CD8-positive, alpha-beta memory T cell (primary cell): ENCODE measurements at regions not wholly inside any gene's neighbourhood (a gene's known extent, or its start where the extent isn't known, plus 50 kb on each side); places are given as distances from the start of the nearest gene placed in this dataset.

Experiments used
- CTCF ChIA-PET: fragments of 350-600 bp; sonication (Branson Sonifier 250); formaldehyde crosslinking; loops from one replicate; lab custom pipeline; 2021; ENCODE audit warnings: antibody characterized with exemption; lab: Charles Lee
- POLR2A ChIA-PET: fragments of 350-600 bp; sonication (Branson Sonifier 250); formaldehyde crosslinking; loops from one replicate; lab custom pipeline; 2021; ENCODE audit warnings: antibody characterized with exemption; lab: Charles Lee
- DNase-seq, 5 donors: peaks; one replicate each; pipeline versions ENCODE4 v3.0.0 to v3.0.0-alpha.2; 2020 to 2022; ENCODE audit warnings: mixed read lengths in 1 of 5
- H3K27ac ChIP-seq: one replicate; pipeline ENCODE4 v1.7.0; 2013; ENCODE audit warnings: low read depth, mild to moderate bottlenecking, low read length, moderate library complexity
- H3K27me3 ChIP-seq: 2 replicates; pipeline ENCODE4 v1.7.0; 2013; ENCODE audit warnings: low read length, mild to moderate bottlenecking; ENCODE audit not compliant: insufficient read depth, poor library complexity, severe bottlenecking
- H3K36me3 ChIP-seq: 2 replicates; pipeline ENCODE4 v1.7.0; 2013; ENCODE audit warnings: mild to moderate bottlenecking, low read length, moderate library complexity; ENCODE audit not compliant: insufficient read depth
- H3K4me1 ChIP-seq: 2 replicates; pipeline ENCODE4 v1.7.0; 2013; ENCODE audit warnings: mild to moderate bottlenecking, low read length, moderate library complexity; ENCODE audit not compliant: insufficient read depth
- H3K4me3 ChIP-seq: 2 replicates; pipeline ENCODE4 v1.7.0; 2013; ENCODE audit warnings: mild to moderate bottlenecking, low read length
- H3K9me3 ChIP-seq: 2 replicates; pipeline ENCODE4 v1.7.0; 2013; ENCODE audit warnings: mild to moderate bottlenecking, low read length
- H3K27ac Mint-ChIP-seq, 8 donors: one replicate each; pipeline ENCODE4 v1.8.0; 2020 to 2021; ENCODE audit warnings: mixed read lengths in 8 of 8, mild to moderate bottlenecking in 6 of 8, inconsistent platforms in 3 of 8, moderate library complexity in 3 of 8
- H3K27me3 Mint-ChIP-seq, 2 donors: one replicate each; pipeline ENCODE4 v1.8.0; 2020 to 2021; ENCODE audit warnings: mixed read lengths in 2 of 2, mild to moderate bottlenecking in 1 of 2, moderate library complexity in 1 of 2
- H3K36me3 Mint-ChIP-seq, 3 donors: one replicate each; pipeline ENCODE4 v1.8.0; 2020 to 2021; ENCODE audit warnings: mixed read lengths in 3 of 3, inconsistent platforms in 1 of 3, mild to moderate bottlenecking in 1 of 3
- H3K4me1 Mint-ChIP-seq, 3 donors: one replicate each; pipeline ENCODE4 v1.8.0; 2020 to 2021; ENCODE audit warnings: mixed read lengths in 3 of 3, inconsistent platforms in 1 of 3, mild to moderate bottlenecking in 1 of 3
- H3K4me3 Mint-ChIP-seq, 7 donors: one replicate each; pipeline ENCODE4 v1.8.0; 2020 to 2021; ENCODE audit warnings: mixed read lengths in 7 of 7, mild to moderate bottlenecking in 6 of 7, moderate library complexity in 4 of 7, inconsistent platforms in 2 of 7
- H3K9me3 Mint-ChIP-seq, 5 donors: one replicate each; pipeline ENCODE4 v1.8.0; 2020 to 2022; ENCODE audit warnings: mixed read lengths in 5 of 5, mild to moderate bottlenecking in 3 of 5, moderate library complexity in 2 of 5, inconsistent platforms in 1 of 5

- Histone ChIP-seq H3K36me3 (no peaks in the 10 kb centered on the region), H3K27ac (no peak overlapping the region), H3K27me3 (no peaks in the 10 kb centered on the region), H3K4me3 (no peak overlapping the region), H3K9me3 (no peaks in the 10 kb centered on the region), H3K4me1 (no peaks in the 10 kb centered on the region)
- Mint-ChIP-seq H3K36me3 (no peaks in the 10 kb centered on the region), H3K9me3 (peaks cover 0 to 11% (median 3%) of the 10 kb centered on the region in 5 donors), H3K4me3 (no peak overlapping the region), H3K27ac (no peak overlapping the region), H3K4me1 (no peaks in the 10 kb centered on the region), H3K27me3 (no peaks in the 10 kb centered on the region)
- ChIA-PET POLR2A (no interaction called here), CTCF (no interaction called here)
- DNase-seq = no peak
These were observed 384.3 kb downstream of the GPM6A start for GRCh38 chr4:175427751-175428150.

- H3K27ac Mint-ChIP-seq = no peak overlapping the region
- ChIA-PET CTCF (no interaction called here), POLR2A (no interaction called here)
- Histone ChIP-seq H3K27ac (no peak overlapping the region), H3K36me3 (no peaks in the 10 kb centered on the region), H3K9me3 (no peaks in the 10 kb centered on the region), H3K4me1 (no peaks in the 10 kb centered on the region), H3K27me3 (no peaks in the 10 kb centered on the region), H3K4me3 (no peak overlapping the region)
- H3K36me3 Mint-ChIP-seq = no peaks in the 10 kb centered on the region
- H3K27me3 Mint-ChIP-seq = no peaks in the 10 kb centered on the region
- no peak overlapping the region for H3K4me3 Mint-ChIP-seq
- DNase-seq = no peak
- peaks cover 2 to 6% (median 3%) of the 10 kb centered on the region in 5 donors for H3K9me3 Mint-ChIP-seq
- no peaks in the 10 kb centered on the region for H3K4me1 Mint-ChIP-seq
These were observed 380.4 kb downstream of the GPM6A start for GRCh38 chr4:175431694-175432093.

GRCh38 chr4:175435381-175435783 lies 376.7 kb downstream of the GPM6A start:
- no peaks in the 10 kb centered on the region for H3K4me1 ChIP-seq
- Mint-ChIP-seq H3K9me3 (peaks cover 0 to 6% (median 1%) of the 10 kb centered on the region in 5 donors), H3K36me3 (no peaks in the 10 kb centered on the region), H3K4me1 (no peaks in the 10 kb centered on the region), H3K27ac (no peak overlapping the region), H3K27me3 (no peaks in the 10 kb centered on the region), H3K4me3 (no peak overlapping the region)
- no peaks in the 10 kb centered on the region for H3K9me3 ChIP-seq
- no peak for DNase-seq
- ChIA-PET POLR2A (no interaction called here), CTCF (no interaction called here)
- no peaks in the 10 kb centered on the region for H3K27me3 ChIP-seq
- no peak overlapping the region for H3K27ac ChIP-seq
- no peak overlapping the region for H3K4me3 ChIP-seq
- no peaks in the 10 kb centered on the region for H3K36me3 ChIP-seq

- ChIA-PET POLR2A (no interaction called here), CTCF (interaction anchor here (0.7 kb wide), 1 partner anchor 15 kb away, joined by 3 read pairs; no protein-coding TSS in a partner anchor)
- Mint-ChIP-seq H3K9me3 (peaks cover 0 to 9% (median 1%) of the 10 kb centered on the region in 5 donors), H3K27ac (no peak overlapping the region), H3K27me3 (no peaks in the 10 kb centered on the region), H3K4me3 (no peak overlapping the region), H3K4me1 (no peaks in the 10 kb centered on the region), H3K36me3 (no peaks in the 10 kb centered on the region)
- no peaks in the 10 kb centered on the region for H3K4me1 ChIP-seq
- no peak overlapping the region for H3K4me3 ChIP-seq
- no peak overlapping the region for H3K27ac ChIP-seq
- no peaks in the 10 kb centered on the region for H3K27me3 ChIP-seq
- no peak for DNase-seq
- no peaks in the 10 kb centered on the region for H3K36me3 ChIP-seq
- H3K9me3 ChIP-seq = no peaks in the 10 kb centered on the region
These were observed 375.9 kb downstream of the GPM6A start for GRCh38 chr4:175436196-175436595.

- H3K9me3 Mint-ChIP-seq = peaks cover 0 to 10% (median 0%) of the 10 kb centered on the region in 5 donors
- H3K27me3 Mint-ChIP-seq = no peaks in the 10 kb centered on the region
- no peaks in the 10 kb centered on the region for H3K4me1 Mint-ChIP-seq
- no peaks in the 10 kb centered on the region for H3K36me3 Mint-ChIP-seq
- Histone ChIP-seq H3K4me3 (no peak overlapping the region), H3K4me1 (no peaks in the 10 kb centered on the region), H3K27me3 (no peaks in the 10 kb centered on the region), H3K9me3 (no peaks in the 10 kb centered on the region), H3K27ac (no peak overlapping the region), H3K36me3 (no peaks in the 10 kb centered on the region)
- no peak overlapping the region for H3K27ac Mint-ChIP-seq
- CTCF ChIA-PET = no interaction called here
- no peak for DNase-seq
- POLR2A ChIA-PET = no interaction called here
- no peak overlapping the region for H3K4me3 Mint-ChIP-seq
These were observed 371.3 kb downstream of the GPM6A start for GRCh38 chr4:175440786-175441185.

GRCh38 chr4:175441256-175441655 lies 370.8 kb downstream of the GPM6A start:
- H3K36me3 Mint-ChIP-seq = no peaks in the 10 kb centered on the region
- CTCF ChIA-PET = no interaction called here
- Histone ChIP-seq H3K27me3 (no peaks in the 10 kb centered on the region), H3K27ac (no peak overlapping the region), H3K36me3 (no peaks in the 10 kb centered on the region), H3K9me3 (no peaks in the 10 kb centered on the region), H3K4me1 (no peaks in the 10 kb centered on the region), H3K4me3 (no peak overlapping the region)
- no peak overlapping the region for H3K4me3 Mint-ChIP-seq
- no peak overlapping the region for H3K27ac Mint-ChIP-seq
- no peaks in the 10 kb centered on the region for H3K27me3 Mint-ChIP-seq
- no peaks in the 10 kb centered on the region for H3K4me1 Mint-ChIP-seq
- DNase-seq = no peak
- POLR2A ChIA-PET = no interaction called here
- peaks cover 0 to 10% (median 0%) of the 10 kb centered on the region in 5 donors for H3K9me3 Mint-ChIP-seq

GRCh38 chr4:175443547-175443946 lies 368.5 kb downstream of the GPM6A start:
- ChIA-PET POLR2A (no interaction called here), CTCF (no interaction called here)
- Histone ChIP-seq H3K9me3 (no peaks in the 10 kb centered on the region), H3K27ac (no peak overlapping the region), H3K4me3 (no peak overlapping the region), H3K27me3 (no peaks in the 10 kb centered on the region), H3K4me1 (no peaks in the 10 kb centered on the region), H3K36me3 (no peaks in the 10 kb centered on the region)
- H3K4me3 Mint-ChIP-seq = no peak overlapping the region
- H3K27ac Mint-ChIP-seq = no peak overlapping the region
- no peaks in the 10 kb centered on the region for H3K27me3 Mint-ChIP-seq
- H3K9me3 Mint-ChIP-seq = peaks cover 0 to 10% (median 0%) of the 10 kb centered on the region in 5 donors
- H3K4me1 Mint-ChIP-seq = no peaks in the 10 kb centered on the region
- DNase-seq = no peak
- H3K36me3 Mint-ChIP-seq = no peaks in the 10 kb centered on the region

GRCh38 chr4:175444512-175444911 lies 367.6 kb downstream of the GPM6A start:
- Mint-ChIP-seq H3K27me3 (no peaks in the 10 kb centered on the region), H3K27ac (no peak overlapping the region), H3K36me3 (no peaks in the 10 kb centered on the region), H3K4me1 (no peaks in the 10 kb centered on the region), H3K4me3 (no peak overlapping the region), H3K9me3 (peaks cover 0 to 10% (median 2%) of the 10 kb centered on the region in 5 donors)
- POLR2A ChIA-PET = no interaction called here
- no peak overlapping the region for H3K27ac ChIP-seq
- H3K9me3 ChIP-seq = no peaks in the 10 kb centered on the region
- CTCF ChIA-PET = no interaction called here
- H3K36me3 ChIP-seq = no peaks in the 10 kb centered on the region
- H3K4me1 ChIP-seq = no peaks in the 10 kb centered on the region
- H3K4me3 ChIP-seq = no peak overlapping the region
- H3K27me3 ChIP-seq = no peaks in the 10 kb centered on the region
- DNase-seq = no peak

GRCh38 chr4:175447016-175447415 lies 365.0 kb downstream of the GPM6A start:
- ChIA-PET CTCF (interaction anchor here (0.5 kb wide), 1 partner anchor 22 kb away, joined by 3 read pairs; no protein-coding TSS in a partner anchor), POLR2A (no interaction called here)
- Histone ChIP-seq H3K4me3 (no peak overlapping the region), H3K27me3 (no peaks in the 10 kb centered on the region), H3K27ac (no peak overlapping the region), H3K36me3 (no peaks in the 10 kb centered on the region), H3K4me1 (no peaks in the 10 kb centered on the region), H3K9me3 (no peaks in the 10 kb centered on the region)
- peaks cover 0 to 5% (median 2%) of the 10 kb centered on the region in 5 donors for H3K9me3 Mint-ChIP-seq
- no peaks in the 10 kb centered on the region for H3K27me3 Mint-ChIP-seq
- no peak overlapping the region for H3K4me3 Mint-ChIP-seq
- no peak for DNase-seq
- no peaks in the 10 kb centered on the region for H3K36me3 Mint-ChIP-seq
- H3K4me1 Mint-ChIP-seq = no peaks in the 10 kb centered on the region
- no peak overlapping the region for H3K27ac Mint-ChIP-seq
